Uterus (tissue), 3 donors: ENCODE measurements at regions not wholly inside any gene's neighbourhood (a gene's known extent, or its start where the extent isn't known, plus 50 kb on each side); places are given as distances from the start of the nearest gene placed in this dataset.

Experiments
- DNase-seq, 2 donors: peaks; one replicate each; pipeline ENCODE4 v3.0.0-alpha.2; 2019 to 2020
- H3K27ac ChIP-seq, 2 donors: fragments of 200-600 bp; sonication (generic); 1 replicate in 1 of 2; 2 replicates in 1 of 2; pipeline ENCODE4 v1.5.1; 2016 to 2018
- H3K27me3 ChIP-seq, 2 donors: fragments of 200-600 bp; sonication (generic); one replicate each; pipeline ENCODE4 v1.5.1; 2018 to 2019; ENCODE audit warnings: control low read depth in 1 of 2
- H3K36me3 ChIP-seq, 2 donors: fragments of 200-600 bp; sonication (generic); one replicate each; pipeline ENCODE4 v1.5.1; 2019; ENCODE audit warnings: control low read depth in 1 of 2
- H3K4me1 ChIP-seq, 2 donors: fragments of 200-600 bp; sonication (generic); one replicate each; pipeline ENCODE4 v1.5.1; 2018 to 2019; ENCODE audit warnings: control low read depth in 1 of 2
- H3K4me3 ChIP-seq, 2 donors: fragments of 200-600 bp; sonication (generic); 1 replicate in 1 of 2; 2 replicates in 1 of 2; pipeline ENCODE4 v1.5.1; 2018 to 2019; ENCODE audit warnings: mild to moderate bottlenecking in 1 of 2
- H3K9me3 ChIP-seq, 2 donors: fragments of 200-600 bp; sonication (generic); one replicate each; pipeline ENCODE4 v1.5.1; 2019; ENCODE audit warnings: control low read depth in 1 of 2
- POLR2A ChIP-seq, 2 donors: fragments of 450-650 bp; IDR thresholded peaks; one replicate each; pipeline ENCODE4 v1.6.1; 2016; ENCODE audit warnings: antibody characterized with exemption in 2 of 2, mild to moderate bottlenecking in 1 of 2, moderate library complexity in 1 of 2
- intact Hi-C: fragments of 100-400 bp; cut with DNase I; formaldehyde crosslinking; loops from one replicate; pipeline ENCODE4 v1.15.1; 2023; ENCODE audit warnings: low total_unique reads
- TF ChIP-seq, protein P1 (sequence below), 4 experiments: fragments of 200-600 bp in 2 of 4; fragments of 450-650 bp in 2 of 4; sonication (generic) in 2 of 4; IDR thresholded peaks; one replicate each; pipeline ENCODE4 v1.5.1; 2016 to 2019; ENCODE audit warnings: antibody characterized with exemption in 4 of 4, mild to moderate bottlenecking in 2 of 4, moderate library complexity in 1 of 4
- donor health status: DM: yes; HTN: yes; CAD: no.

DNA sequence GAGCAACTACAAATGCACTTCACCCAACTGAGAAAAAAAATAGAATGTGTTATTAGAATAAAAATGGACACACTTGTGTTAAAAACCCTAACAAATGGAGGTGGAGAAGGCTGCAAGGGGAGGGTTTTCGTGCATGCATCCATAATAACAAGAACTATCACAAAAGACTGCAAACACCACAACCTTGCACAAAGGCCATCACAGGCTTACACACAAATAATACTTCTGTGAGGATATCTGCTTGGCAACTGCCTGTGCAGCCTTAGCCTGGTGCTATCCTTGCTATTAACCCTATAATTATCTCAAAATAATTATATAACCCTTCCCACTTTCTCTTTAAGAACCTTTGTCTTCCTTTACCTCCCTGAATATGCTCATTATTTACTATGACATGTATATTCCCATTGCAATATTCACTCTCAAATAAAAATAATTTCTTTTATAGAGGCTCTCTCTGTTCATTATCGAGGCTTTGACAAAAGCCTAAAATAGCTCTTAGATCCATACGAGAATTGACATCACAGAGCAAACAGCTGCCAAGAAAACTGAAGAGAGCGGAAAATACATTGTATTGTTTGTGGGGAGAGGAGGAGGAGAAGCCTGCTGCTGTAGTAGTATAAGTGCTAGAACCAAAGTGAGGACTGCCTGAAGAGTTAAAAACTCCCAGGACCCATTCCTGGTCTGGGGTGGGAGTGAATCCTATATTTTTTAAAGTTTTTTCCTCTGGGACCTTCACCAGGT is 1768.7 kb downstream of the BRINP3 start:
- H3K9me3 ChIP-seq, result no peaks in the 10 kb centered on the region
- DNase-seq, result no peak
- no peaks in the 10 kb centered on the region for H3K27me3 ChIP-seq
- H3K4me1 ChIP-seq, result no peaks in the 10 kb centered on the region
- intact Hi-C loops, result no loop called here
- no peaks in the 10 kb centered on the region for H3K36me3 ChIP-seq
- no peak overlapping the region for H3K4me3 ChIP-seq
- TF ChIP-seq POLR2A (IDR thresholded peaks at IDR 0.05), result no peak
- TF ChIP-seq, protein P1, sequence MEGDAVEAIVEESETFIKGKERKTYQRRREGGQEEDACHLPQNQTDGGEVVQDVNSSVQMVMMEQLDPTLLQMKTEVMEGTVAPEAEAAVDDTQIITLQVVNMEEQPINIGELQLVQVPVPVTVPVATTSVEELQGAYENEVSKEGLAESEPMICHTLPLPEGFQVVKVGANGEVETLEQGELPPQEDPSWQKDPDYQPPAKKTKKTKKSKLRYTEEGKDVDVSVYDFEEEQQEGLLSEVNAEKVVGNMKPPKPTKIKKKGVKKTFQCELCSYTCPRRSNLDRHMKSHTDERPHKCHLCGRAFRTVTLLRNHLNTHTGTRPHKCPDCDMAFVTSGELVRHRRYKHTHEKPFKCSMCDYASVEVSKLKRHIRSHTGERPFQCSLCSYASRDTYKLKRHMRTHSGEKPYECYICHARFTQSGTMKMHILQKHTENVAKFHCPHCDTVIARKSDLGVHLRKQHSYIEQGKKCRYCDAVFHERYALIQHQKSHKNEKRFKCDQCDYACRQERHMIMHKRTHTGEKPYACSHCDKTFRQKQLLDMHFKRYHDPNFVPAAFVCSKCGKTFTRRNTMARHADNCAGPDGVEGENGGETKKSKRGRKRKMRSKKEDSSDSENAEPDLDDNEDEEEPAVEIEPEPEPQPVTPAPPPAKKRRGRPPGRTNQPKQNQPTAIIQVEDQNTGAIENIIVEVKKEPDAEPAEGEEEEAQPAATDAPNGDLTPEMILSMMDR (IDR thresholded peaks at IDR 0.05), result no peak
- no peak overlapping the region for H3K27ac ChIP-seq

DNA sequence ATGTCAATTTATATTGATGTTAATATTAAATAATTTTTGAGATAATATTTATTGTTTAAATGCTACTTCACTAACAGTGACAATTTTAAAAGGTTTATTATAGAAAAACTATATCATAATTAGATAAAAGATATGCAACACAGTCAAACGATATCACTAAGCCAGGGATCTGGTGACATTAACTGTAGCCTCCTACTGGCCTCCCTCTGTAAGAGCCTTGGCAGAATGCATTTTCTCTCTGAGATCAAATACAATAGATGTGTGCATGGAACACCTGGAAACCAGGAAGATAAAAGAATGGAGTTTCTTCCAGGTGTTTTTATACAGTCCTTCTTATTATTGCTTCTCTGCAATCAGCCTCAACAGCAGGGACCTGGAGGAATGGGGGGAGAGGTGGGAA is 1762.1 kb downstream of the BRINP3 start:
- intact Hi-C loops, result no loop called here

GRCh38 chr1:188719735-188720134 is 1757.9 kb downstream of the BRINP3 start:
- intact Hi-C loops, result no loop called here
- TF ChIP-seq, protein P1 (IDR thresholded peaks at IDR 0.05), result no peak
- TF ChIP-seq POLR2A (IDR thresholded peaks at IDR 0.05), result no peak

More for the DNA sequence above, 1762.1 kb downstream of the BRINP3 start:
- no peak overlapping the region for H3K4me3 ChIP-seq
- no peaks in the 10 kb centered on the region for H3K9me3 ChIP-seq
- DNase-seq, result no peak
- H3K27me3 ChIP-seq, result no peaks in the 10 kb centered on the region
- TF ChIP-seq, protein P1 (IDR thresholded peaks at IDR 0.05), result no peak
- TF ChIP-seq POLR2A (IDR thresholded peaks at IDR 0.05), result no peak
- H3K36me3 ChIP-seq, result no peaks in the 10 kb centered on the region
- H3K4me1 ChIP-seq, result no peaks in the 10 kb centered on the region
- H3K27ac ChIP-seq, result no peak overlapping the region

GRCh38 chr1:188723332-188724020 is 1754.2 kb downstream of the BRINP3 start:
- Histone ChIP-seq H3K4me3 (no peak overlapping the region), H3K27me3 (no peaks in the 10 kb centered on the region), H3K9me3 (no peaks in the 10 kb centered on the region), H3K27ac (no peak overlapping the region), H3K36me3 (no peaks in the 10 kb centered on the region), H3K4me1 (no peaks in the 10 kb centered on the region)
- no peak for TF ChIP-seq POLR2A (IDR thresholded peaks at IDR 0.05)
- TF ChIP-seq, protein P1 (IDR thresholded peaks at IDR 0.05), result no peak
- intact Hi-C loops, result no loop called here
- DNase-seq, result no peak

More at GRCh38 chr1:188719735-188720134, 1757.9 kb downstream of the BRINP3 start:
- Histone ChIP-seq H3K4me3 (no peak overlapping the region), H3K9me3 (no peaks in the 10 kb centered on the region), H3K27me3 (no peaks in the 10 kb centered on the region), H3K27ac (no peak overlapping the region), H3K4me1 (no peaks in the 10 kb centered on the region), H3K36me3 (no peaks in the 10 kb centered on the region)
- DNase-seq, result no peak

GRCh38 chr1:188729039-188729438 is 1748.6 kb downstream of the BRINP3 start:
- H3K4me3 ChIP-seq, result no peak overlapping the region
- H3K27ac ChIP-seq, result no peak overlapping the region
- no peaks in the 10 kb centered on the region for H3K9me3 ChIP-seq
- intact Hi-C loops, result no loop called here
- H3K4me1 ChIP-seq, result no peaks in the 10 kb centered on the region
- no peaks in the 10 kb centered on the region for H3K27me3 ChIP-seq
- DNase-seq, result no peak
- H3K36me3 ChIP-seq, result no peaks in the 10 kb centered on the region
- TF ChIP-seq POLR2A (IDR thresholded peaks at IDR 0.05), result no peak
- TF ChIP-seq, protein P1 (IDR thresholded peaks at IDR 0.05), result no peak
